NCI-H1092 (cell line): ENCODE measurements at regions not wholly inside any gene's neighbourhood (a gene's known extent, or its start where the extent isn't known, plus 50 kb on each side); places are given as distances from the start of the nearest gene placed in this dataset.
A peak's percentile ranks its signal among the peaks of the same experiment; 100 is the strongest.

Experiments
- DNase-seq: peaks from one replicate; lab custom pipeline; 2025; lab: John Stamatoyannopoulos, UW

- DNase-seq: peak; percentile 68
These were observed 373.6 kb downstream of the MID1IP1 start for GRCh38 chrX:39174772-39175417.

- DNase-seq: no peak
These were observed 374.3 kb downstream of the MID1IP1 start for GRCh38 chrX:39175418-39176057.

- DNase-seq: no peak
These were observed 374.8 kb downstream of the MID1IP1 start for GRCh38 chrX:39176105-39176504.

- no peak for DNase-seq
These were observed 388.2 kb downstream of the MID1IP1 start for GRCh38 chrX:39189431-39189830.

- no peak for DNase-seq
These were observed 393.4 kb downstream of the MID1IP1 start for GRCh38 chrX:39194673-39195072.

- DNase-seq: no peak
These were observed 393.9 kb downstream of the MID1IP1 start for GRCh38 chrX:39195156-39195555.

- DNase-seq: no peak
These were observed 395.2 kb downstream of the MID1IP1 start for GRCh38 chrX:39196192-39197102.

GRCh38 chrX:39199429-39199828 is 398.2 kb downstream of the MID1IP1 start:
- DNase-seq: no peak

GRCh38 chrX:39201305-39201990 is 400.2 kb downstream of the MID1IP1 start:
- no peak for DNase-seq

- no peak for DNase-seq
These were observed 401.4 kb downstream of the MID1IP1 start for GRCh38 chrX:39202641-39203040.

GRCh38 chrX:39203427-39203826 is 402.2 kb downstream of the MID1IP1 start:
- no peak for DNase-seq

- no peak for DNase-seq
These were observed 403.1 kb downstream of the MID1IP1 start for GRCh38 chrX:39204353-39204752.

- no peak for DNase-seq
These were observed 403.7 kb downstream of the MID1IP1 start for GRCh38 chrX:39204945-39205344.

GRCh38 chrX:39205467-39205866 is 404.2 kb downstream of the MID1IP1 start:
- no peak for DNase-seq

GRCh38 chrX:39206399-39207145 is 405.3 kb downstream of the MID1IP1 start:
- DNase-seq: no peak

GRCh38 chrX:39211501-39211900 is 410.2 kb downstream of the MID1IP1 start:
- no peak for DNase-seq

GRCh38 chrX:39212456-39212855 is 411.2 kb downstream of the MID1IP1 start:
- DNase-seq: no peak

GRCh38 chrX:39214387-39215126 is 413.3 kb downstream of the MID1IP1 start:
- no peak for DNase-seq

GRCh38 chrX:39220952-39221351 is 419.7 kb downstream of the MID1IP1 start:
- DNase-seq: no peak

- DNase-seq: no peak
These were observed 421.3 kb downstream of the MID1IP1 start for GRCh38 chrX:39222346-39223113.
